Umbilical cord (tissue), 1 donor: ENCODE measurements at regions not wholly inside any gene's neighbourhood (a gene's known extent, or its start where the extent isn't known, plus 50 kb on each side); places are given as distances from the start of the nearest gene placed in this dataset.
A peak's percentile ranks its signal among the peaks of the same experiment; 100 is the strongest.

ENCODE experiments used
- DNase-seq: peaks from one replicate; pipeline ENCODE4 v3.0.0-alpha.2; 2015; ENCODE audit warnings: low spot score

DNA sequence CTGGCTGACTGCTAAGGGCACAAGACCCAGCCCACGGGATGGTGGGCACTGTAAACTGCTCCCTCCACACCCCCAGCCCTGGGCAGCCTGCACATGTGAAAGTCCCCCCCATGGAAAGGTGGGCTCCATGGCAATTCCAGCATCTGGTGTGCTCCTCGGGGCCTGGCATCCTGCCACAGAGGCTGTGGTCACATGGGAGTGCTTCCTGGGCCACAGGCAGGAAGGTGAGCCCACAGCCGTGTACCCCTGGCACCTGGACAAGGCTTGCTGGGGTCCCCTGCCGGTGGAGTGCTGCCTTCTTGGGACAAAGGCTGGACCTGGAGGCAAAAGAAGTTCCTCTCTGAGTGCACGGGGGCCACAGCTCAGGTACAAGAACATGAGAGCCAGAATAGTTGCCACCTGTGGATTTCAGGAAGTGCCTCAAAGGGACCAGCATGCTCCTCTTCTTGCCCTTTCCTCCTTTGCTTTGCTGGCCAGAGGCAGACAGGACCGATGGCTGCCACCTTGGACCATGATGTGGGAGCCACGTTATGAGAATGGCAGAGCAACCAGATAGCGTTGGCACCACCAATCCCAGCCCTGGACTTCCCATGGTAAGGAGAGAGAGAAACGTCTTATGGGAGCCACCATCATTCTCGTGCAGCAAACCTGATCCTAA lies 120.2 kb upstream of the MLN start:
- DNase-seq: no peak

DNA sequence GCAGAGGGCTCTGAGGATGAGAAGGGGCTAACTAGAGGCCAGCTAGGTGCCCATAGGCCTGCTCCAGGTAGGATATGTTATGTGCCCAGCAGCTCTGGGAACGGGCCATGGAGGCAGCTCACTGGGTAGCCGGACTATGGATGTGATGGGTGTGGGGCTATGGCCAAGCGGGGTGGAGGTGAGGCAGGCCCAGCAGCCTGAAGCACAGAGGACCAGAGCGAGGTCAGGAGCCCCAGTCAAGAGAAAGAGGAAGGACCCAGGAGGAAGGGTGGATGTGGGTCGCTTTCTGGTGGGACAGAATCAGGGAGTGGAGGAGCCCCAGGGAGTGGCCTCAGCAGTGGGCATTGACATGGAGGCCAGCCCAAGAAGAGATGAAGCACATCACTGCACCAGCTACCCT lies 117.9 kb upstream of the MLN start:
- no peak for DNase-seq

DNA sequence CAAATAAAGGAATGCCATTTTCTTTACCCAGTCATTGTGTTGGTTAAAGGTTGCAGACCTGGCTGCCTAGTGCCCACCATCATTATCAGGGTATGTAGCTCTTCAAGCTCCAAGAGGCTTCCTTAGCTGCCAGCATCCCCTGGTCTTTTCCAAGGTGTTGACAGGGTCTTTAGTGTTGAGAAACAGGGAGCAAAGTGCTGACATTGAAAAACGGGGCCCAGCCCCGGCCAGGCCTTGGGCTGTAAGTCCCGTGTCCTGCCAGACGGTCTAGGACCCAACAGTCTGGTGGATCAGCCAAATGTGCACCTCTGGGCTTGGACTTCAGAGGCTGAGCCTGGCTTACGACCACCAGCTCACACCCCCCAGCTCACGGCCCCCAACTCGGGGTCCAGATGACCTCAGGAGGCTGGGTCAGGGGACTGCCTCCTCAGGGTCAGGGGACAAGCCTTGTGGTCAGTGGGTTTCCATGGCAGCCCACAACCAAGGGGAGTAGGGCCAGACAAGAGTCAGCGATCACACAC lies 114.4 kb upstream of the MLN start:
- no peak for DNase-seq

DNA sequence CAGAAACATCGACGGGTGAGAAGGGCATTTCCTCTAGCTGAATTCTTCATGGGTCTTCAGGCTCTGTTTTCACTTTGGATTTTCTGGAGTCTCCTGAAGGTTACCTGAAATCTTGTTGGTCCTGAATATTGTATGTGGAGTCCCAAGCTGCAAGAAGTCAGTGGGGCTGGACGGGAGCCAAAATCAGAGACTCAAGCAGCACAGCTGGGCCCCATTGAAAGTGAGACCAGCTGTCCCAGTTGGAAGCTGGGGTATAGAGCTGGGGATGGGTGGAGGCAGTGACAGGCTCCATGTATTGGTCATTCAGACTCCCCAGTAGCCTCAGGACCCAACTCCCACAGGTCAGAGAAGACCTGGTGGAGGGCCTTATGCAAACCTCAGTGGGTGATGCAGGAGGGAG lies 111.3 kb upstream of the MLN start:
- peak; percentile 38 for DNase-seq

DNA sequence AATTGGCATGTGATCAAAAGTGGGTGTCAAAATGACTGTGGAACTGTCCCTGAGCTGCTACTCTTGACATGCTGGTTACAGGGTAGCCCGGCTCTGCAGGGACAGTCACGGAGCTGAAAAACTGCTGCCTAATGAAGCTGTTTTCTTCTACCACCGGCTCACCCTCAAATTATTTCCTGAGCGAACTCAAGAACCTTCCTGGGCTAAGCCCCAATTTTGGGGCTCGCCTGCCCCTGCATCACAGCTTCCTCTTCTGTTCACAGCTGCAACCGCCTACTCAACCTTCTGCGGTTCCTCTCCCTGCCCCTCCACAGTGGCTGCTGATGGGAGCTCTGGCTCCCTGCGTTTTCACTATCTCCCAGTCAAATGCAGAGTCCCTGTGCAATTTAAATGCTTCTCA lies 110.8 kb upstream of the MLN start:
- no peak for DNase-seq

DNA sequence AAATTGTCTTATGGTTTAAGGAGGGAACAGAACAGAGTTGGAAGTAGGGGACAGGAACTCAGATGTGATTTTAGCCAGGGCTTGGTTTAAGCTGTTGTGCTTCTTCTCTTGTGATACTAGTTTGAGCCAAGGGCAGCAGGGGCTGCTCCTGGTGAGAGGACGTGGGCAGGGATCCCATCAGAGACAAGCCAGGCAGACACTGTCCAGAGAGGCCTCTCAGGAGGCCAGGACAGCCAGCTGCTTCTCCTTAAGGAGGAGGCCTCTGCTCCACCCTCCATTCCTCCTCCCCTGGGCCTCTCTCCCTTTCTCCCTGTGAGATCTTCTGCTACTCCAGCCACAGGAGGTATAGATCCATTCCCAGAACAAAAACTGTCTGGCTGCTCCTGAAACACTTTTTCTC lies 108.4 kb upstream of the MLN start:
- peak; percentile 88 for DNase-seq

DNA sequence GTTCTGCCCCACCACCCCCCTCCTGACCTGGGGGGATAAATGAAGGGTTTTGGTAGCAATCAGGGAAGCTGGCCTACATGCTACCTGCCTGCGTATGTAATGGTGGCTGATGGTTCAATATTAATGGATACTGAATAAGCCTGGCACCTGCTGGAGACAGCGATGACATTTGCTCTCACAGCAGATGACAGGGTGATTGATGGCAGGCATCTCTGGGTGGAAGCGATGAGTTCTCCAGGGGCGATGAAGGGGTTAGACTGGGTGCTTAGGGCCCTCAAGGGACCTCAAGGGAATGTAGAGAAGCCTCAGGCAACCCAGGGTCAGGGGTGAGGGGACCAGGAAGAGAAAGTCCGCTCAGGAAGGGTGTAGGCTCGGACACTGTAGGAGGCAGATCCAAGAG lies 107.7 kb upstream of the MLN start:
- DNase-seq: no peak

DNA sequence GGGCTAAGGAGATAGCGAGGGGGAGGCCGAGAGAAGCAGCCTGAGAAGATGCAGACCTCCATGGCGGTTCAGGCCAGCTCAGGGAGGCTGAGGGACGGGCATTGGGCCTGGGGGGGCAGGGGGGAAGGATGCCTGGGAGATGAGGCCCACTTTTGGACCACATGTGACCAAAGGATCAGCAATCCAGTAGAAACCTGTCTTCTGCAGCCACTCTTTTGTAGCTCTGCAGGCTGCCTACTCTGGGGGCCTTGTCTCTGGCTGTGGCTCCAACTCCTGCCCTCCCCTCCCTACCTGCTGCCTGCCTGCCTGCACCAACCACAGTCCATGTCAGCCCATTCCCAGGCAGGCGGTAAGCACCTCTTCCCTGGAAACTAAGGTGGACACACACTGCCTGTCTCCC lies 106.8 kb upstream of the MLN start:
- DNase-seq: no peak

DNA sequence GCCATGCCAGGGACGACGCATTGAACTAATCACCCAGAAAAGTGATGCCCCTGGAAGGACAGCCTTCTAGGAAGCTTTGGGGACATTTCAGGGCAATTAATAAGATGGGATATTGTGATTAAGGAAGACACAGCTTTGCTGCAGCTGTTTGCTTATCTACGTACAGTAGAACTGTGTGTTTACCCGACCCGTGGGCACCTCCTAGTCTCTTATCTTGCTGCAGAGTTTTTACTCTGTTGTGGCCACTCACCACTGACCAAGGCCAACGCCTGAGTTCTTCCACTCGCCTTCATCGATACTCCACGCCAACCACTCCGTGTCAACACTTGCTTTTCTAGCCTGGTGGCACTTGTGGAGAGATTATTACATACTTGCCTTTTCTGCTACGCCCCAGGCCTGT lies 105.9 kb upstream of the MLN start:
- no peak for DNase-seq

DNA sequence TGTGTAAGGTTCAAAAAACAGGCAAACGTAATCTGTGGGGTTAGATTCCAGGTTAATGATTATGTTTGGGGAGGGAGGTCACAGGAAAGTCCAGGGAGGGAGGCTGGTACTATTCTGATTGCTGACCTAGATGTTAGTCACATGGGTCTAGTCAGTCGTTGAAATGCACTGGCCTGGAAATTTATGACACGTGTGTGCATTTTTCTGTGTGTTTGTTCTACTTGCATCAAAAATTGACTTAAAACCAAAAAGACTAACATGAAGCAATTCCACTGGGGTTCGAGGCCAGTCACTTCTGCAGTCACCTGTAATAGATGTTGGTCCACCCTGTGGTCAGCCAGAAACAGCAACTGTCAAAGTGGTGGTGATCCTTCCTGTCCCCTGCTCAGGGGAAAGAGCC lies 104.2 kb upstream of the MLN start:
- no peak for DNase-seq

DNA sequence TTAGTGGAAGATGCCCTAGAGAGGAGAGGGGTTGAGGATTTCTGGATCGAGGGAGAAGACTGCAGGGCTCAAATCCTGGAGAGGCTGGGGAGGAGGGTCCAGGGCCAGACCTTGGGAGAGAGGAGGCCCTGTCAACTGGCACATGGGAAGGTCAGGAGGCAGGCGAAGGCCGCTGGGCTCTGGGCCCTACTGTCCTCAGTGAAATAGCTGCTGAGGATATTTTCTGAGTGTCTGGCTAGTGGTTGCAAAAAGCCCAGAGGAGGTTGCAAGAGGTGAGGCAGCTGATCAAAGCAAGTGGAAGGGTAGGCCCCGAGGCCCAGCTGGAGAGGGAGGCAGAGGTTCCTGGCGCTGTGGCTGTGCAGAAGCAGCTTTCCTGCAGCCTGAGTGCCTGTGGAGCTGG lies 103.4 kb upstream of the MLN start:
- no peak for DNase-seq

DNA sequence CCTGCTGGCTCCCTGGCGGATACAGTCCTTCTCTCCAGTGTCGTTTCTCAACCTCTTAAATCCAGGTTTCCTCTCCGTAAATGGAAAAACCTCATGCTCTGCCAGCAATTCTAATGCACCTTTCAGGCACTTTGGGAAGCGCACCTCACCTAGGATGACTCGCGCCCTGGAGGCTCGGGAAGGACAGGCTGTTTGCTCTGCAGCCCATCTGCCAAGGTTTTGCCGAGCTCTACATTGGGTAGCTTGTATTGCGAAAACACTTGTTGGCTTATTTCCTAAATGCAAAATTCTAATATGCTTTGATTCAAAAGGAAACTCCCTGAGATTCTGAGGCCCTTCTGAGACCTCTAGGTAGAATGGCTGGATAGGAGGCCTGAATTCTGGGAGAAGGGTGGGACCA lies 102.6 kb upstream of the MLN start:
- no peak for DNase-seq

DNA sequence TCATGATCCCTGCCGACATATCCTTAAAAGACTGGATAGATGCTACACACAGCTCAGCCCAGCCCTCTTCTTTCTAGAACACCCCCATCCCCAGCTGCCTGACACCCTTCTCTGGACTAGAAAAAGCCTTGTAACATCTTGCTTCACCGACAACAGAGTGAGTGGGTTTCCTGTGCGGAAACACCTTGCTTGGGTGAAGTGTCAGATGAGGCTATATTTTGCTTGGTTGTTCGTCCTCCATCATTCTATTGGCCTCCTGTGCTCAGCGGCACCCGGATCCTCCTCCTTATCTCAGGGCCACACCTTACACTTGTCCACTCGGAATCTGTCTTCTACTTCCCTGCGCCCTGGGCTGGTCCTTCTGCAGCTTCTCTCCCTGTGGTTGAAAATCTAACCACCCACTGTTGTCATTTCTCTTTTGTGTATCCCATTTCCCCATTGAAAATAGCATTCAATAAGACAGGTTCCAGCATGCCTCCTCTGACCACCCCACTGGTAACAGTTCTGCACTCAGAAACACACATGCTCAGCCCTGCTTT lies 101.3 kb upstream of the MLN start:
- DNase-seq: no peak

DNA sequence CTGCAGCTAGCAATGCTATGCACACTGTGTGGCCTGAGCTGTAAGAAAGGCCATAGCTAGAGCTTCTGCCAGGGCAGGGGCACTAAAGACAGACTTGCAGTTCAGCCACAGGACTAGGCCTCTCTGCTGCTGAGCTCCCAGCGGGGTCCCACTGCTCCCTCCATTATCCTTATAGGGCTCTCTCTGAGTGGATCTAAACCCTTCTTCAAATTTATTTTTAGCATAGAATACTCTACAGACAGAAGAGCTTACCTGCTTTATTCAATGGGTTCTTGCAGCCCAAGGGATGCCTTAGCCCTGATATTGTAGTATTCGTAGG lies 100.9 kb upstream of the MLN start:
- no peak for DNase-seq

DNA sequence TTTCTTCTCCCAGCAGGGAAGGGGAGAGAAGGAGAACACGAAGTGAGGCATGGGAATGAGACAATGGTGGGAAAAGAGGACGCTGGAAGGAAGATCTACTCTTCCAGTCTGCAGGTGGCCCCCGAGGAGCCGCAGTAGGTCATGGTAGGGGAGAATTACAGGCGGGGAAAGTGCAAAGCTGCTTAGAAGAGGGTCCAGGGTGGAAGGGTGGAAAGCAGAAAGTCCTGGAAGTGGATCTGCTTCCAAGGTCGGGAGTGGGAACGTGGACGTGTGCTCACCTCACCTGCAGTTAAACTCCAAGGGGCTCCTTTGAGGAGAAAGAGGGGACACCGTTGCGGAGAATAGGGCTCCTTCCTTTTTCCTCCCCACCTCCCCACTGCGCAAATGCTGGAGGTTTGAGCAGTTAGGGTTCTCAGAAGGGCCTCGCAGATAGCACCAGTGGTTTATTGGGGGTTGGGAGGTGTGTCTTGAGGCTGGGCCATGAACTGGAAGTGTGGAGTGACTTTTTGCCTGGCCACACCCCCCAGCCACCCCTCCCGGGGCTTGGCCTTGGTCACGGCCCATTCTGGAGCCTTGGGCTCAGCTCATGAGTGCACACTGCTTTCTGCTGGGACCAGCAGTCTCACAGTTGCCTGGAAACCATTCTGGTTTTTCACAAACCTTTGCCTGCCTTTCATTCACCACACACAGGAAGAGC lies 100.4 kb upstream of the MLN start:
- peak; percentile 60 for DNase-seq

DNA sequence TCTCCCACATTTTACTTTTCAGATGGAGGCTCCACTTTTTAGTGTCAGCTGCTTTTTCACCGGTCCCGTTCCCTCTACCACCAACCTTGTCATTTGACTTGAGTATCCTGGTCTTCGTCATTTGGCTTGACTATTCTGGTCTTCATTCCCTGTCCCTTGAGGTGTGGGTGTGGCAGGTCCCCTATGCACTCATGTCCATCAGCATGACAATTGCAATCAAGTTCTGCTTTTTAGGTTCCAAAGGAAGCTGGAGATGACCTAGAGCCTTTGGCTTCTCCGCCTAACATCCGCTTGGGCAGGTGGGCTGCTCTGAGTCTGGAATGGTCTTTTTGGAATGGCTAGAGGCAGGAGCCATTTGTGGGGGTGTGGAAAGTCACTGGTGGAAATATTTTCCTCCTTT lies 99.8 kb upstream of the MLN start:
- DNase-seq: no peak

DNA sequence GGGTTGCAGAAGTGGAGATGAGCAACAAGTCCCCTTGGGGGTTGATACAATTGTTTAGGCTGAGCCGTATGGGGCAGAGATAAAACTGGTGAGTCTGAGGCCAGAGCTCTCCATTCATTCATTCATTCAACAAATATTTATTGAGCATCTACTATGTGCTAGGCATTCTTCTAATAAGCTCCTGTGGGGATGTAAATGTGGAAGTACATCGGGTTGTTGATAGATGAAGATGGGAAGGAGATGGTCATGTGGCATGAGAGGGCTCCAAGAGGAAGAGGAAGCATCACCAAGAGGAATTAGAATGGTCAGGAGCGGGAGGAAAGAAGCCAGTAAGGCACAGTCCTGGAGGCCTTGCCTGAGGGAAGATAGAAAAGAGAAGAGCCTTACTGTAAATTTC lies 98.7 kb upstream of the MLN start:
- DNase-seq: no peak

DNA sequence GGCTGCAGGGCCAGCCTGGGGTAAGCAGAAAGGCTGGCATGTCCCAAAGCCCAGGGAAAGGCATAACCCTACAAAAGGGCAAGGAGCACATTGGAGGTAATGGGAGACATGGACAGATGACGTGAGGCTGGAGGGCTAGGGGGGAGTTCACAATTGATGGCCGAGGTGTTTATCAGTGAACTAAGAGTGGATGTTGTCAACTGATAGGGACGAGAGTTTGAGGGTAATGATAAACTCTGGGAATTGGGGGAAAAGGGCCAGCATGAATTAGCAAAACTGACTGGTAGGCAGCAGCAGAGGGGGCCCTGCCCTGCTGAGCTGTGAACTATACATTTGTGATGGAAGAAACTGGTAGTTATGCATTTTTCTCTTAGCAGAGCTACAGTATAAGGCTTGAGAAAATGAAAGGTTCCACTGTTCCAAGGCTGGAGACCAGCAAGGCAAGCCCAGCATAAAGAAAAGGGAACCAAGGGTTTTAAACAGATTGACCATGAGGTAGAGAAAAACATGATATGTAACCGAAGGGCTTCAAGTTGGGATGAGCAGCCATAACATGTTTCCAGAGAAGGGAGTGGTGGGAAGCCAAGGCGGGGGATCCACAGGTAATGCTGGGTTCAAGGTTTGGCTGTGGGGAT lies 98.1 kb upstream of the MLN start:
- DNase-seq: no peak

DNA sequence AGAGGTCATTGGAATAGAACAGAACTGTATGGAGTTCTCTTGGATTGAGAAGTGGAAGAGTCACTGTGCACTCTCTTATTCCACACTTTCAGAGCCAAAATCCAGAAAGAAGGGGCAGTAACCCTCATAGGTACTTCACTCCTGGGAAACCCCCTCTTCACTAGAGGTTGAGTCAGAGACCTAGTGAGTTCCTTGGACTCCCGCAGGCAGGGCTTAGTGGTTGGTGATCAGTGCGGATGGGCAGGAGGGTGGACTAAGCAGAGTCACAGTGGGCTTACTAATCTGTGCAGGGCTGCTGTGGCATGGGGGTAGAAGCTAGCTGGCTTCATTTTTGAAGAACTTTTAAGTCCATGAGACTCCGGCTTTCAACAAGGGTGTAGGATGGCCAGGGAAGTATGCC lies 95.0 kb upstream of the MLN start:
- DNase-seq: no peak

DNA sequence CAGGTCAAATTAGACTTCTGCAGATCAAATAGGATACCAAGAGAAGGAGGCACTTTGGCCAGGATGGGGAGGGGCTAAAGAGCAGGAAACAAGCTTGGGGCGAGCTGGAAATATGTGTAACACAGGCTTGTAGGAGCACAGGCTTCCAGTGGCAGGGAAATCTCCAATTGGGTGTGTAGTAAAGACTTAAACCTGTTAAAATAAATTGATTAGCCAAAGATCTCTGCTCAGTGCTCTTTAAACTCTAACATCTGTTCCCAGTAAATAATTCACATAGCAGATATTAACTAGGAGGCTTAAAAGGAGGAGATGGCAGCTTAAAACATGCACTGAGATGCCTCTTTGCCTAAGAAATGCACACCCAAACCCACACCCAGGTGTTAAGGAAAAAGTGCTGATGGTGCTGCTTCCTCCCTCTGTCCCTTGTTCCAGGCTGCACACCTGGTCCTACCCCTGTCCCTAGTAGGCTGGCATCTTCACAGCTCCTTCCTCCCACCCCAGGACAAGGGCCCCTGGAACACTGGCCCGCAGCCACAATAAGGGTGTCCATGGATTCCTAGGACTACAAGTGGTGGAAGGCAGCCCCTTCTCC lies 93.5 kb upstream of the MLN start:
- DNase-seq: no peak

DNA sequence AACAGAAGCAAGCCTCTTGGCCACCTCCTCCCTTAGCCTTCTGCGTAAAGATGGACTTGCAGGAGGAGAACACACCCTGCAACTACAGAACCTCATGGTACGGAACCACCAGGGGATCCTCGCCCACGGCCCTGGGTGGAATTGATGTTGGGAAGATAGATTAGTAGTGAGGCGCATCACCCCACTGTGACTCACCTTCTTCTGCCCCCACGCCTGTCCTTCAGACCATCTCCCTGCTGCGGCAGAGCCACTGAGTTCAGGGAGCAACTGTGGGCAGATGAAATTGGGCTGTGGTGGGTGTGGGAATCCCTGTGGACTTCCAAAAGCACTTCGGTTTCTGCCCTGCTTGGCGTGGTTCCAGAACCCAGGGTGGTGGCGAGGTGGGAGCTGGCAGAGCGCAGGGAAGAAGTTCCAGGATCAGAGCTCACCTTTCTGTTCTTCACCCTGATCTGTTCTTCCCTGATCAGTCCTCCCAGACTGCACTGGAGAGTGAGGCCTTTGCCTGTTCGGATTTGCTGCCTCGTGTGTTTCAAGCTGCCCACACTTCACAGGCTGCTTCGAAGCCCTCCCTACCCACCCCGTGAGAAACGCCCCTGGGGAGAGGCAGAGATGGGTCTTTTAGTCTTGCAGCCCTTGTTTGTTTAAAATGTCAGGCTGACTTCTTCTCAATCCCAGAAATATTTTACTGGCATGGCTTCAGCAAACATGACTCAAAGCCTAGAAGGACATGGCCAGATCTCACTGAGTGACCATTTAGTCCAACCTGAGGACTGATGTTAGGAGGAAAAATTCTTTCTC lies 92.8 kb upstream of the MLN start:
- DNase-seq: peak; percentile 77

DNA sequence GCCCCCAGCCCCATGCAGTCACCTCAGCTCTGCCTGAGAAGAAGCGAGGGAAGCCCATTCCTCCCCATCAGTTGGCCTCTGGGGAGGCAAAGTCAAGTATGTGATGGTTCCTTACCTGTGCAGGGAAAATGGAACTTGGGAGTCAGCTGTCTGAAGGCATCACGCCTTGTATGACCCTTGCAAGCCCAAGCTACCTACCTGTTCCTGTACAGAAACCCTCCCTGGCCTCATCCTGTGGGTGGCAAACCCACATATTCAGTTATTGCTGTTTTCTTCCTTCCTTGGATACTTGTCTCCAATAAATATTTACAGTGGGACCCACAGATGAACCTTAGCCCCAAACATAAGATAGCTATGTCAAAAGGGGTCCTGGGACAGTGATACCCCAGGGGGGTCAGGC lies 92.2 kb upstream of the MLN start:
- DNase-seq: no peak
